Endodermal cell (in vitro differentiated cells): ENCODE measurements at regions not wholly inside any gene's neighbourhood (a gene's known extent, or its start where the extent isn't known, plus 50 kb on each side); places are given as distances from the start of the nearest gene placed in this dataset.
A peak's percentile ranks its signal among the peaks of the same experiment; 100 is the strongest.

Experiments
- DNase-seq: peaks from one replicate; pipeline ENCODE4 v3.0.0-alpha.2; 2017
- H3K27ac ChIP-seq: 2 replicates; pipeline ENCODE4 v1.5.1; 2013; ENCODE audit warnings: mild to moderate bottlenecking, low read depth, low read length, moderate library complexity
- H3K27me3 ChIP-seq: 2 replicates; pipeline ENCODE4 v1.6.1; 2013; ENCODE audit warnings: mild to moderate bottlenecking, low read length, moderate library complexity; ENCODE audit not compliant: insufficient read depth, control insufficient read depth, poor library complexity, severe bottlenecking
- H3K36me3 ChIP-seq: 2 replicates; pipeline ENCODE4 v1.7.0; 2013; ENCODE audit warnings: mild to moderate bottlenecking, low read length, moderate library complexity; ENCODE audit not compliant: control insufficient read depth, insufficient read depth
- H3K4me1 ChIP-seq: one replicate; pipeline ENCODE4 v1.7.0; 2013; ENCODE audit warnings: low read length; ENCODE audit not compliant: control insufficient read depth, insufficient read depth
- H3K4me3 ChIP-seq: 2 replicates; pipeline ENCODE4 v1.5.1; 2013; ENCODE audit warnings: mild to moderate bottlenecking, low read length, moderate library complexity
- H3K9ac ChIP-seq: 2 replicates; pipeline ENCODE4 v1.6.1; 2013; ENCODE audit warnings: mild to moderate bottlenecking, low read length, moderate library complexity; ENCODE audit not compliant: poor library complexity, severe bottlenecking; ENCODE audit errors: extremely low read depth
- H3K9me3 ChIP-seq: 2 replicates; pipeline ENCODE4 v1.6.1; 2013; ENCODE audit warnings: mild to moderate bottlenecking, low read length, moderate library complexity; ENCODE audit not compliant: control insufficient read depth
- H3K27ac Mint-ChIP-seq: 2 replicates; pipeline ENCODE4 v1.8.0; 2020; ENCODE audit warnings: mixed read lengths
- H3K27me3 Mint-ChIP-seq: 2 replicates; pipeline ENCODE4 v1.8.0; 2021; ENCODE audit warnings: mild to moderate bottlenecking, mixed read lengths; ENCODE audit not compliant: insufficient read depth
- H3K36me3 Mint-ChIP-seq: 2 replicates; pipeline ENCODE4 v1.8.0; 2020; ENCODE audit warnings: low read depth, mixed read lengths
- H3K4me1 Mint-ChIP-seq: 2 replicates; pipeline ENCODE4 v1.8.0; 2020; ENCODE audit warnings: mixed read lengths
- H3K4me3 Mint-ChIP-seq: 2 replicates; pipeline ENCODE4 v1.8.0; 2020; ENCODE audit warnings: mild to moderate bottlenecking, moderate library complexity, mixed read lengths
- H3K9me3 Mint-ChIP-seq: 2 replicates; pipeline ENCODE4 v1.8.0; 2020; ENCODE audit warnings: mild to moderate bottlenecking, mixed read lengths
- WGBS, 2 experiments: methylation state at CpG; one replicate each; pipeline versions ENCODE4 v1.1.5 to v1.1.7; 2013; ENCODE audit warnings: missing lambda C conversion rate in 2 of 2, mixed read lengths in 1 of 2; ENCODE audit not compliant: insufficient coverage in 1 of 2, insufficient read length in 1 of 2; 5-methylcytosine and 5-hydroxymethylcytosine counted together
- TF ChIP-seq, protein P1 (sequence below): fragments of 200-600 bp; sonication (generic); conservative IDR thresholded peaks from 2 replicates; pipeline ENCODE4 v1.5.0; 2021; ENCODE audit warnings: antibody characterized with exemption, mild to moderate bottlenecking

DNA sequence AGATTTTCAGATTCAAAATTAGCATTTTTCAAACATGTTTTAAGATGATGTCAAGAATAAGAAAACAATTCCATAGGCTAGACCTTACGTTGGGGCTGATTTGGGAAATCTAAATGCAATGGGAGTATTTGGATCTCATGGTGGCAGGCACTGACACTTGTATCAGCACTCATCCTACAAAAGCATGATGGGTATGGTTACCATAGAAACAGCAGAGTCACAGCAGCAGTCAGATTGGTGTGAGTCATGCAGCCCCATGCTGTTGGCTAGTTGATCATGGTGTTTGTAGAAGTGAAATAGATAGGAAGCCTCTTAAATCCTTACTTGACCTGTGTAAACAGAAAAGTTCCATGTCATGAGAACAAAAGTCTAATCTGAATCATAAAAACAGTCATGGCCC lies 1637.3 kb upstream of the PABPC4L start:
- Mint-ChIP-seq H3K4me3 (no peak overlapping the region), H3K36me3 (no peaks in the 10 kb centered on the region), H3K4me1 (peaks cover 8% of the 10 kb centered on the region), H3K27me3 (peaks cover 18% of the 10 kb centered on the region), H3K27ac (no peak overlapping the region), H3K9me3 (no peaks in the 10 kb centered on the region)
- Histone ChIP-seq H3K27ac (no peak overlapping the region), H3K9me3 (no peaks in the 10 kb centered on the region), H3K27me3 (peaks cover 41% of the 10 kb centered on the region), H3K9ac (no peak overlapping the region), H3K4me1 (no peaks in the 10 kb centered on the region), H3K4me3 (no peak overlapping the region), H3K36me3 (no peaks in the 10 kb centered on the region)
- whole genome bisulfite sequencing, 2 experiments: 82 to 86% methylated on average over 1 of the region's 1 CpG
- TF ChIP-seq, protein P1, sequence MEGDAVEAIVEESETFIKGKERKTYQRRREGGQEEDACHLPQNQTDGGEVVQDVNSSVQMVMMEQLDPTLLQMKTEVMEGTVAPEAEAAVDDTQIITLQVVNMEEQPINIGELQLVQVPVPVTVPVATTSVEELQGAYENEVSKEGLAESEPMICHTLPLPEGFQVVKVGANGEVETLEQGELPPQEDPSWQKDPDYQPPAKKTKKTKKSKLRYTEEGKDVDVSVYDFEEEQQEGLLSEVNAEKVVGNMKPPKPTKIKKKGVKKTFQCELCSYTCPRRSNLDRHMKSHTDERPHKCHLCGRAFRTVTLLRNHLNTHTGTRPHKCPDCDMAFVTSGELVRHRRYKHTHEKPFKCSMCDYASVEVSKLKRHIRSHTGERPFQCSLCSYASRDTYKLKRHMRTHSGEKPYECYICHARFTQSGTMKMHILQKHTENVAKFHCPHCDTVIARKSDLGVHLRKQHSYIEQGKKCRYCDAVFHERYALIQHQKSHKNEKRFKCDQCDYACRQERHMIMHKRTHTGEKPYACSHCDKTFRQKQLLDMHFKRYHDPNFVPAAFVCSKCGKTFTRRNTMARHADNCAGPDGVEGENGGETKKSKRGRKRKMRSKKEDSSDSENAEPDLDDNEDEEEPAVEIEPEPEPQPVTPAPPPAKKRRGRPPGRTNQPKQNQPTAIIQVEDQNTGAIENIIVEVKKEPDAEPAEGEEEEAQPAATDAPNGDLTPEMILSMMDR: no peak
- DNase-seq: peak; percentile 79

DNA sequence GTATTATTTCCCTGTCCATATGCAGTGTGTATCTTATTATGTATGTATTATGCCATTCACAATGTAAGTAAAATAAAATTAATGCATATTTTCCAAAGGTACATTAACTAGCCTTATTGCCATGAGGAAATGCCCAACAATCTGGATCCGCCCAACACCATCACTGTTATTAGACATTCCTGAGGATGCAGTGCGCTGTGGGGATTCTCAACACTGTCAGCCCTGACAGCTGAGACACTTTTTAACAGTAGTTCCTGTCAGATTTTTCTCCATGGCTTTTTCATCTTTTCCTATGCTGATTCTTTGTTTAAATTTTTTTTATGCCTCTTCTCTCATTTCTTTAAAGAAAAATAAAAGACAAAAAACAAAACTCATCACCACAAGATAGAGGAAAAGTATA lies 1632.9 kb upstream of the PABPC4L start:
- WGBS, 2 experiments: 95% methylated on average over 2 of the region's 2 CpGs; no CpG with 5 or more reads in 1 of the 2 experiments
- H3K36me3 Mint-ChIP-seq: no peaks in the 10 kb centered on the region
- Histone ChIP-seq H3K9me3 (no peaks in the 10 kb centered on the region), H3K27ac (no peak overlapping the region), H3K27me3 (no peaks in the 10 kb centered on the region), H3K36me3 (no peaks in the 10 kb centered on the region), H3K4me1 (no peaks in the 10 kb centered on the region), H3K9ac (no peak overlapping the region), H3K4me3 (no peak overlapping the region)
- H3K4me1 Mint-ChIP-seq: peaks cover 8% of the 10 kb centered on the region
- TF ChIP-seq, protein P1: no peak
- no peak for DNase-seq
- H3K4me3 Mint-ChIP-seq: no peak overlapping the region
- no peaks in the 10 kb centered on the region for H3K27me3 Mint-ChIP-seq
- H3K9me3 Mint-ChIP-seq: no peaks in the 10 kb centered on the region
- no peak overlapping the region for H3K27ac Mint-ChIP-seq

DNA sequence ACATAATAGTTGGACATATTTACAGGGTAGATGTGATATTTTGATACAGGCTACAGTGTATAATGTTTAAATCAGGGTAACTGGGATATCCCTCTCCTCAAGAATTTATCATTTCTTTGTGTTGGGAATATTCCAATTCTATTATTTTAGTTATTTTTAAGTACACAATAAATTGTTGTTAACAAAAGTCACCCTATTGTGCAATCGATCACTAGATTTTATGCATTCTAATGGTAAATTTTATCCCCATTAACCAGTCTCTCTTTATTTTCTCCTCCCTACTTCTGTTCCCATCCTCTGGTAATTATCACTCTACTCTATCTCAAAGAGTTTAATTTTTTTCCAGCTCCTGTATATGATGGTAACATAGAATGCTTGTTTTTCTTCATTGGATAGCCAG lies 1631.9 kb upstream of the PABPC4L start:
- H3K36me3 ChIP-seq: no peaks in the 10 kb centered on the region
- peaks cover 5% of the 10 kb centered on the region for H3K4me1 Mint-ChIP-seq
- DNase-seq: no peak
- WGBS, 2 experiments: 87% methylated on average over 1 of the region's 1 CpG; no CpG with 5 or more reads in 1 of the 2 experiments
- H3K9ac ChIP-seq: no peak overlapping the region
- no peak overlapping the region for H3K4me3 Mint-ChIP-seq
- H3K27ac ChIP-seq: no peak overlapping the region
- no peaks in the 10 kb centered on the region for H3K9me3 ChIP-seq
- H3K27me3 ChIP-seq: no peaks in the 10 kb centered on the region
- H3K4me3 ChIP-seq: no peak overlapping the region
- no peak overlapping the region for H3K27ac Mint-ChIP-seq
- H3K4me1 ChIP-seq: no peaks in the 10 kb centered on the region
- no peaks in the 10 kb centered on the region for H3K9me3 Mint-ChIP-seq
- H3K27me3 Mint-ChIP-seq: no peaks in the 10 kb centered on the region
- no peaks in the 10 kb centered on the region for H3K36me3 Mint-ChIP-seq
- TF ChIP-seq, protein P1: no peak
